ENCODE measurements at regions not wholly inside any gene's neighbourhood (a gene's known extent, or its start where the extent isn't known, plus 50 kb on each side); places are given as distances from the start of the nearest gene placed in this dataset.

- DNase-seq (ENCODE audit: low spot score) = no peak
- no peak for TF ChIP-seq CTCF (IDR thresholded peaks at IDR 0.05; ENCODE audit: extremely low read depth, missing control alignments)
Observed at GRCh38 chr10:1938317-1938716, 201.0 kb upstream of the ADARB2 start.

- TF ChIP-seq CTCF (IDR thresholded peaks at IDR 0.05; ENCODE audit: extremely low read depth, missing control alignments) = no peak
- no peak for DNase-seq (ENCODE audit: low spot score)
Observed at GRCh38 chr10:1935912-1936311, 198.6 kb upstream of the ADARB2 start.

GRCh38 chr10:1933215-1933614, 195.9 kb upstream of the ADARB2 start:
- TF ChIP-seq CTCF (IDR thresholded peaks at IDR 0.05; ENCODE audit: extremely low read depth, missing control alignments) = no peak
- no peak for DNase-seq (ENCODE audit: low spot score)

GRCh38 chr10:1932692-1933094, 195.4 kb upstream of the ADARB2 start:
- no peak for DNase-seq (ENCODE audit: low spot score)
- no peak for TF ChIP-seq CTCF (IDR thresholded peaks at IDR 0.05; ENCODE audit: extremely low read depth, missing control alignments)

GRCh38 chr10:1928606-1929005, 191.3 kb upstream of the ADARB2 start:
- DNase-seq (ENCODE audit: low spot score) = no peak
- no peak for TF ChIP-seq CTCF (IDR thresholded peaks at IDR 0.05; ENCODE audit: extremely low read depth, missing control alignments)

GRCh38 chr10:1923998-1924397, 186.7 kb upstream of the ADARB2 start:
- no peak for DNase-seq (ENCODE audit: low spot score)
- TF ChIP-seq CTCF (IDR thresholded peaks at IDR 0.05; ENCODE audit: extremely low read depth, missing control alignments) = no peak

GRCh38 chr10:1923586-1923985, 186.3 kb upstream of the ADARB2 start:
- DNase-seq (ENCODE audit: low spot score) = no peak
- no peak for TF ChIP-seq CTCF (IDR thresholded peaks at IDR 0.05; ENCODE audit: extremely low read depth, missing control alignments)

Measured in GM20000 (cell line).